Activated CD4-positive, alpha-beta T cell treated with anti-CD3 and anti-CD28 coated beads, Interleukin-2, amount 50 U/mL, for 4 hours (primary cell): ENCODE measurements at regions not wholly inside any gene's neighbourhood (a gene's known extent, or its start where the extent isn't known, plus 50 kb on each side); places are given as distances from the start of the nearest gene placed in this dataset.

Source experiments
- DNase-seq, 2 experiments: peaks; one replicate each; pipeline ENCODE4 v3.0.0-alpha.2; 2020

DNA sequence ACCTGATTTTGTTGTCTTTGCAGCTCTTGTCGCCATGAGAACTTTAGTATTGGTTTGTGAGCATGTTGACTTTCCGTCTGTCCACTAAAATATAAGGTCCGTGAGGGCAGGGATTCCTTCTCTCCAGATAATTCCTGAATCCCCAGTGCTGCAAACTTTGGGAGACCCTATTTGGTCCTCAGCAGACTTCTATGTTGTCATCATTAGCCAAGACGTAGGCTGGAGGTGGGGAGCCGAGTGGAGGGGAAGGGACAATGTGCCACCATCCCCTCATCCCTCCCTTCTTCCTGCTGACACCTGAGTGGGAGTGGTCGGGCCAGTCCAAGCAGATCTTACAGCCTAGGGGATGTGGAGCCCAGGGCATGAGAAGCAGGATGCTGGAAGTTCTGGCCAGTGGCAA is 690.6 kb downstream of the TBC1D22A start:
- no peak for DNase-seq

DNA sequence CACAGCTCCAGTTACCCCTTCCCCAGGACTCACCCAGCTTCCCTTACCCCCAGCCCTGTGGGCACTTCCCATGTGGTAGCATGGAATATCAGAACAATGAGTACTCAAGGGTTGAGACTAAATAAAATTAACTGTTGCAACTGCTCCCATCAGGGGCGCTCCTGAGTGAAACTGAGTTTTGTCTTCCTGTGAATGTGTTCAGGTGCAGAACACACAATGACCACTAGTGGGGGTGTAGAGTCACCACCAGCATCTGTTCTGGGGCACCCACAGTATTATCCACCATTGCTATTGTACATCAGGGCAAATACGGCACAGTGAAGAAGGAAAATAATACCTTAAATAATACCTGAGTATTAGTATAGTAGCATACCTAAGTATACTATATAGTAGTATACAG is 689.7 kb downstream of the TBC1D22A start:
- DNase-seq, result no peak

DNA sequence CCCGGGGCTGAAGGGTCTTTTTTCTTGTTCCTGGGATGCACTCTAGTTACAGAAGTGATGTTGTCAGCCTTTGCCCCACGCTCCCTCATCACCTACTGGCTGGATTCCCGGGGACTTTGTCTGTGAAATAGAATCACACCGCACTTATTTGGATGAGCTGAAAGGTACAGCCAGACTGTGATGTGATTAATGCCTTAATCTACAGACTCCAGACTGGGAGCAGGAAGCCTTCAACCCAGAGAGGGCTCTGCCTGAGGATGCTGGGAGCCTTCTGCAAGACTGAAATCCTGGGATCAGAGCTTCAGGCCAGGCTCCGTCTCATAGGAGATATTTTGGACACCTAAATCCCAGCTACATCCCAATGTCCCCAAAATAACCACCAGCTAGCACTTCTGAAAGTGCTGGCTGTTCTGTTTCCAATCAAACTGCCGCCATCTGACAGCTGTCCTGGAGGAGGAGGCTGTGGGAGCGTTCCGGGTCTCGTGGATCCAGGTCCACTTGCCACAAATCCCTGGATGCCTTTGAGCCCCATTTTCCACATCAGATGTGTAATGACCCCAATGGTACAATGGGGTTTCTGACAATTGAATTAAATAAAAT is 688.5 kb downstream of the TBC1D22A start:
- DNase-seq, result no peak

DNA sequence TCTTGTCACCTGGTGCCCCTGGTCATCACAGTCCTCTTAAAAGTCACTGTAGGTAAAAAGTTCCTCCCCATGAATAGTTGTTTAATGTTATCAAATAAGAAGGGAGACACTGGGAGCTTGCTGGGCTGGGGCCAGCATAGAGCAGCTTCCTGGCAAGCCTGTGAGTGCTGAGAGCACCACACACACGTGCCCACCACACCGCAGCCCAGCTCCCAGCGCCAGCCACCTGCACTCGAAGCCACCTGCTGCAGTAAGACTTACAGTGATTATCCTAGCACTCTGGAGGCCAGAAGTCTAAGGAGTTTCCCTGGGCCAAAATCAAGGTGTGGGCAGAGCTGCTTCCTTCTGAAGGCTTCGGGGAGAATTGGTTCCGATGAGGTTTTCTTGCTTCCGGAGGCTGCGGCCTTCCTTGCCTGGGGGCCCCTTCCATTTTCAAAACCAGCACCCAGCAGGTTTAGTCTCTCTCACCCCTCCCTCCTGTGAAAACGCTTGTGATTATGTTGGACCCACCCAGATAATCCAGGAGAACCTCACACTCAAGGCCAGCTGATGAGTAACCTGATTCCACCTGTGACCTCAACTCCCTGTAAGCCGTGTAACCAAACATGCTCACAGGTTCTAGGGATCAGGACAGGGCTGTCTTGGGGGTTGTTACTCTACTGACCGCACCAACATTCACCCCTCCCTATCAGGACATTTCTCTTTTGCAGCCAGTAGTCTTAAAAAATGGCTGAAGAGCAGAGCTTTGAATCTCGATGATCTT is 687.2 kb downstream of the TBC1D22A start:
- no peak for DNase-seq

DNA sequence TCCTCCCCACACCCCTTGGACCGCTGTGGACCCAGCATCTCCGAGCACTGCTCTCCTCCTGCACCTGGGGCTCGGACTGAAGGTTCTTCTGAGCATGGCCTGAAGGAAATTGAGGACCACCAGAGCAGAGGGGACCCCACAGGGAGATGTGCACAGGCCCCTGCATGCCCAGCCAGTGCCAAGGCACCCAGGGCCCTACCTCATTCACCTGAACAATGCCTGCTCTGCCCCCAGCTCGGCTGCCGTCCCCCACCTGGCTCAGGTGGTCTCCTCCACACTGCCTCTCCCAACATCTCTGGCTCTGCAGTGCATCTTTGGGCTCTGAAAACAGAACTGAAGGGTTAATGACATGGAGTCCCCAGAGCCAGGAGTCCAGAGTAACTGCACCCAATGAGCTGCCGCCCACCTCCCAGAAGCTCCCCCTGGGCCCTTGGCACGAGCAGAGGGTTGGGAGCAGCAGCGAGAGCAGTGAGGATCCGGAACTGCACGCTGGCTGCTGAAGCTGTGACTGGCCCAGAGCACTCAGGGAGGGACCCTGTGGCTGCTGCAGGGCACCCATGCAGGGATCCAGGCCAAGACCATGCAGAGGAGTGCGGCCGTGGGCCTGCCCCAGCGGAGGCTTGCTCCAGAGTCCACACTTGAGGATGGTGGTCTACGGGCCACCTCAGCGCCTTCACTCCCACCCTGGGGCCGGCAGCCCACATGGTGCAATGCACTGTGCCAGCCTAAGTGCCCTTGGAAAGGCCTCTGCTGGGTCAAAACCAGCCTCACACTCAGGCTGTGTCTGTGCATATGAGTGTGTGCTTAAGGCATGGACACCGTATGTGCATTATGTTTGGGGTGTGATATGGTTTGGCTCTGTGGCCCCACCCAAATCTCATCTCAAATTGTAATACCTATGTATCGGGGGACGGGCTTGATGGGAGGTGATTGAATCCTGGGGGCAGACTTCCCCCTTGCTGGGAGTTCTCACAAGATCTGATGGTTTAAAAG is 686.1 kb downstream of the TBC1D22A start:
- no peak for DNase-seq

DNA sequence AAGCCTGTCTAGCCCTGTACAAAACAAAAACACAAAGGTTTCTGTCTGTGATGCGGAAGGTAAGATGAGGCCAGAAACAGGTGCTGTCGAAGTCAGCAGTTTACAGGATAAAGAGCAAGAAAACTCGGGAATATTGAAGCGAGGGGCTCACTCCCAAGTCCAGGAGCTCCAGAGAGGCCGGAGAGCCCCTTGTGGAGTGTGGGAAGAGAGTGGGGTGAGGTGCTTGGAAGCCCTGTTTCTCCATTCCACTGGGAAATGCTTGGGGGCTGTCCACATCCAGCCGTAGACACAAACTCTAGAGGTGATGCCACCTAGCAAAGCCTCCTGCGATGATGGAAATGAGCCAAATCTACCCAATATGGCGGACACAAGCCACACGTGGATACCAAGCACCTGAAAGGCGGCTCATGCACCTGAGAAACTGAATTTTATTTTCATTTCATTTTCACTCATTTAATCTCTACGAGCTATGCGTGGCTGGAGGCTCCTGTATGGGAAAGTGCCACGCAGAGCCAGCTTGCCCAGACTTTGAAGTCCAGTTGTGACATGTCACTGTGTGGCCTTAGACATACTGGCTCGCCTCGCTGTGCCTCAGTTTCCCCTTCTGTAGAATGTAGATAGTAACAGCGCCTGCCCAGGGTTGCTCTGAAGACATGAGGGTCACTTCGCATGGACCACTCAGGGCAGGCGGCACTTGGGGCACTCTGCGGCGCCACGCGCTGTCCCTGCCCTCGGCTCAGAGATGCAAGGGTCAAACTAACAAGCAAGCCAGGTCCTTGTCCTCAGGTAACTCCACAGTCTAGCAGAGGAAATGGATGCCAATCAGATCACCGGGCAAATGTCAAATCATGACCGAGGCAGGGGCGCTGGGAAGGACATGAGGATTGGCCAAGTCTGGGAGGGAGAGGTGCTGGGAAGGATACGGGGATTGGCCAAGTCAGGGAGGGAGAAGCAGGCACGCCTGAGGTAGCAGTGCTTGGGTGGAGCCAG is 684.7 kb downstream of the TBC1D22A start:
- no peak for DNase-seq

DNA sequence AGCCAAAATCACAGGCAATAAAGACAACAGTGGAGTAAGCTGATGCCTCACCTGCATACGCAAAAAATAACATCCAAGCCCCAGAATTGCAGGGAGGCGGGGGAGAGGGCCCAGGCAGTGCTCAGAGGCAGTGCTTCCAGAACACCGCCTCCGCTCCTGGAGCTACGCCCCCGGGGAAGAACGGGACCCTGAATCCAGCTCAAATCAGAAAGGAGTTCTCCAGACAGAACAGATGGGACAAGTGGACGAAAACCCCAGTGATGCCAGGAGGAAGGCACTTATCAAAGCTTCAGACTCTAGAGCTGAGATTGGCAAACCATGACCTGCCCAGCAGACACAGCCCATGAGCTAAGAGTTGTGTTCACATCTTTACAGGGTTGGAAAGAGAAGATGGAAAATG is 683.9 kb downstream of the TBC1D22A start:
- DNase-seq, result no peak

DNA sequence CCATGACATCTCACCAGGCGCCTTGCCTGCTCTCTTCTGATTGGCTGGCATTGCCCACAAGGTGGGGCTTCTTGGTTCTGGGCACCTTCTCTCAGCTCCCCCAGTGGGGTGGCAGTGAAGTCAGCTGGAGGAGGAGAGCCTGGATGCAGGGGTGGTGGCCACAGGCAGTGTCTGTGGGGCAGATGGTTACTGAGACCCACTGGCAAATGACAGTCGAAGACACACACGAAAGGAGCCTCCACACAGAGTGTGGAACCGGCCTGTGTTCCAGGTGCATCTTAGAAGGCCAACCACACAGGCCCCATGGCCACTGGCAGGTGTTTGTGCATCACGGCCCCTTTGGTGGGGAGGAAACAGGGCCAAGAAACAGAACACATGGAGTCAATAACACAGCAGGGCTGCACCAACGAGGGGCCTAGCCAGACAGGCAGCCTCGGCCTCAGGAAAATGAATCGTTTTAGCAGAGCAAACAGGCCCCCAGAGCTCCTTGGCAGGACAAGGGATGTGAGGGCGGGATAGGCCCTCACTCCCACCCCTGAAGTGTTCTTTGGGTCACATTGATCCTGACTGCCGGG is 683.4 kb downstream of the TBC1D22A start:
- DNase-seq, result no peak

DNA sequence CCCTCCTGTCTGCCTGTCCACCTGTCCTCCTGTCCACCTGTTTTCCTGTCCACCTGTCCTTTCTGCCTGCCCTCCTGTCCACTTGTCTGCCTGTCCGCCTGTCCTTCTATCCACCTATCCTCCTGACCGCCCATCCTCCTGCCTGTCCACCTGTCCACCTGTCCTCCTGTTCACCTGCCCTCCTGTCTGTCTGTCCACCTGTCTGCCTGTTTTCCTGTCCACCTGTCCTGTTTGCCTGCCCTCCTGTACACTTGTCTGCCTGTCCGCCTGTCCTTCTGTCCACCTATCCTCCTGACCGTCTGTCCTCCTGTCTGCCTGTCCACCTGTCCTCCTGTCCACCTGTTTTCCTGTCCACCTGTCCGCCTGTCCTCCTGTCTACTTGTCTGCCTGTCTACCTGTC is 682.8 kb downstream of the TBC1D22A start:
- no peak for DNase-seq

DNA sequence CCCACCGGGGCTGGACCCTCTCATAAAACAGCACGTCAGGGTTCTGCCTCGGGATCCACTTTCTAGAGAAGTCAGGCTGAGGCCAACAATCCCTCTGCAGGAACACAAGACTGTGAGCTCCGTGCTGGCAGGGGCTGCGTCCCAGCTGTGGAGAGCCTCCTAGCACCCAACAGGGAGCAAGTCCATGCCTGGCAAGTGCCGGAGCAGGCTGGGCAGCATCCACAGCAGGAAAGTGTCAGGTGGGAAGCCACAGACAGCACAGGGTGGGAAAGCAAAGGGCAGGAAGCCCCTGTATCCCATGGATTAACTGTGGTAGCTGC is 682.3 kb downstream of the TBC1D22A start:
- no peak for DNase-seq

DNA sequence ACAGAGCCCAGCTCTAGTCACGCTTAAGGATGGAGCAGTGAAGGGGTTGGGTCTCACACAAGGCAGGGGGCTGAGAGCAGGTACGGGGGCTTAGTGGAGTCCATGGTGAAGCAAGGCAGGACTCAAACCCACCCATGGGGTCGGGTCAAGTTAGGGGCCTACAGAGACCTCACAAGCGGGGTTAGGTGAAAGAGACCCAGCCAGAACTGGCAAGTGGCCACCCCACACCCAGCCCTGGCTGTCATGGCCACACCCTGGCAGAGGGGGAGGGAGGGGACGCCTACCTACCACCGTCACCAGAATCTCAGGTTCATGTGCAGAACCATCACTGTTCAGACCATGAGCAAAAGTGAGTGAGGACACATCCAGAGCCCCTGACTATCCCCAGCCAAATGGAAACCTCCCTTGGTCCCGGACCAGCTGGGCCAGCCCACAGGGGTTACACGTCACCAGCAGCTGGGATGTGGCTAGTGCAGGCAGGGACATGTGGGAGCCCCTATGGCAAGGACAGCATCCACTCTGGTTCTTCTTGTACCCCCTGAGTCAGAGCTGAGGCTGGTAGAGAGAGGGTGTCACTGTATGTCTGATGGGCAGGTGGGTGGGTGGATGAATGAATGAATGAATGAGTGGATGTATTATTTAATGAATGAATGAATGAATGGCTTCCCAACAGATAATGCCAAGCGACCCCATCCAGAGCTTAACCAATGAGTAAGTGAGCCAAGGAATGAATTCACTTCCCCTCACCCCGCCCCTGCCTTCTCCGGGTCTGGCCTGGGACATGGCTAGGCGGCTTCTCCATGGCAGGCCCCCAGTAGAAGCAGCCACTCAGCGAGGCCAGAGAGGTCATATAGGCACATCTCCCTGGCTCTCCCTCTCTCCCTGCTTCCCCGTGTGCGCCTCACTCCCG is 681.6 kb downstream of the TBC1D22A start:
- no peak for DNase-seq

DNA sequence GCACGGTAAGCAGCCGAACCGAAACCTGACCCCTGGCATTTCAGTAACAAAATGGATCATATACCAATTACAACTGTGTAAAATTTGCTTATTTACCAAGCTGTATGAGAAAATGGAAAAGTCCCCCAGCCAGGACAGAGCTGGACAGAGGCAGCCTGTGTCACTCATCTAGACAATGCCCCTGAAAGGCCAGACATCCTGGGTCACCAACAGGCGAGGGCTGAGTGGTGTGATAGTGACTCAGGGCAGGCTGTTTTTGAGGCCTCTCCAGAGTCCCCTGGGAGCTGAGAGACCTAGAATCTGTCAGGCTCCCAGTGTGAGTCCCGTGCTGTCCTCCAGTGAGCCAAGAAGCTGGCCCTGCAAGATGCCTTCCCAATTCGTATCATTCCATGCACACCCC is 680.4 kb downstream of the TBC1D22A start:
- no peak for DNase-seq

DNA sequence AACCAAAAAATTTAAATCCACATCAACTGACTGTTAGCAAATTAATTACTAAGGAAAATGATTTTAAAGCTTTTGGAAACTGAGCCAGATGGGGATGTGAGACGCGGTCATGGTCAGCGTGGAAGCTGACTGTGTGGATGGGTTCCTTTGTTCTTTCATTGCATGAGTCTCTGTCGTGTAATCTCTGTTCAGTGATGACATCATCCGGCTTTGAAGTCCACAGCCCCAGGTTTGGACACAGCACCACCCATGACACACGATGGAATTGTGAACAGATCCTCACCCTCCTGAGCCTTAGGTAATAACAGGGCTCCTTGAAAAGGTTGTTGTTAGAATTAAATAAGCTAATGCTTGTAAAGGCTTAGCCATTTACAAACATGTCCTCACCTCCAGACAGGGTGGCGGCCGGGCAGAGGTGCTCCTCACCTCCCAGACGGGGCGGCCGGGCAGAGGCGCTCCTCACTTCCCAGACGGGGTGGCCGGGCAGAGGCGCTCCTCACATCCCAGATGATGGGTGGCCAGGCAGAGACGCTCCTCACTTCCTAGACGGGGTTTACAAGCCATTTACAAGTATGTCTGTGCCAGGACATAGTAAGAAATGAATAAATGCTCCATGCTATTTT is 677.3 kb downstream of the TBC1D22A start:
- DNase-seq, result no peak

DNA sequence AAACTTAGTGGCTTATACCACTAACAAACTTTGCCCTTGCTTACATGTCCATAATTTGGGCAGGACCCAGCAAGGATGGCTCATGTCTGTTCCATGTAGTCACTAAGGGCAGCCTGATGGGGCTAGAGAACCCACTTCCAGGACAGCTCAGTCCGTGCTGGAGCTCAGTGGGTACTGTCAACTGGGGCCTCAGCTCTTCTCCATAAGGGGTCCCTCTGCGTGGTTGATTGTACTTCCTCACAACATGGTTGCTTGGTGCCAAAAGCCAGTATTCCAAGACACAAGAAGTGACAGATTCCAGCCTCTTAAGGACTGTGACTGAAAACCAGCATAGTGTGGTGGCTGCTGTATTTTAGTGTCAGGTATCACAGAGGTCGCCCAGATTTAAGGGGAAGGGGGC is 675.2 kb downstream of the TBC1D22A start:
- DNase-seq, result no peak

DNA sequence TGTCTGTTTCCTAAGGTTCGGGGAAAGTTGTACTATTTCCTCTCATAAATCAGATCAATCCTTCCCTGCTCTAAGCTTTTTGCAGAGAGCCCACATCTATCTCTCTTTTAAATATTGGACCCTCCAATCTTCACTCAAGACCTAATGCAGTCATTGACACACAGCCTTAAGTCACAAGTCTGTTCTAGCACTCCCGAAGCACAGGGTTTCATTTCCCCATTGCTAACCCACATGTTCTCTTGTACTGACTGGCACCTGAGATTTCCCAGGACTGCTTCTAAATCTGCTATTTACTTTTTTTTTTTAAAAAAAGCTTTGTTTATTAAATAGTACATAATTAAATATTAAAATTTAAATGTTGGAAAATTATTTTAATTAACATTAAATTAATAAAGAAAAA is 674.7 kb downstream of the TBC1D22A start:
- DNase-seq, result no peak

DNA sequence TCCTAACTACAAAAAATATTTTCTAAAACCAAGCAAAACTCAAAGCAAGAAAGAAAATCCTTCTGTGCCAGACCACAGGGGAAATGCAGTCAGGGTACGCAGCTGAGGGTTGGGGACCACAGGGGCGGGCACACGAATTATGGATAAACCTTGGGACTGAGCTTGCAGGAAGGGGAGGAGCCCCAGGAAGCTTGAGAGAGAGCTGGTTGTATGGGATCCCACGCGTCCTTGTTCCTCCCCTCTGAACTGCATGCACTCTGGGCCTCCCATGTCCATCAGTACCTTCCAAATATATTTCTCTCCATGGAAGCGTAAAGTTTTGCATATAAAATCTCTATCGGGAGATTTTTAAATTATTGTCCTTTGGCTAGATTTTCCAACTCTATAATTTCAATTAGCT is 673.4 kb downstream of the TBC1D22A start:
- no peak for DNase-seq

DNA sequence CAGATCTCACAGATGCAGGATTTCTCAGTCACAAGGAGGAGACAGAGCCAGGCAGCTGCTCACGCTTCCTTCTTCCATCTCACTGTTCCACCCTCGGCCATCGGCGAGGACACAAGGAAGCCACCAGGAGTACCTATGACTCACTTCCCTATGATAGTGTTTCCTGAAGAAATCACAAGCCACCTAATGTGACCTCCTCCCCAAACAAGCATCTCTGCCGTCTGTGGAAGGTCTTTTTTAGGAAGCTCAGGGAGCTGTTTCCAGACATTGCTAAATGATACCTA is 672.7 kb downstream of the TBC1D22A start:
- DNase-seq, result no peak

DNA sequence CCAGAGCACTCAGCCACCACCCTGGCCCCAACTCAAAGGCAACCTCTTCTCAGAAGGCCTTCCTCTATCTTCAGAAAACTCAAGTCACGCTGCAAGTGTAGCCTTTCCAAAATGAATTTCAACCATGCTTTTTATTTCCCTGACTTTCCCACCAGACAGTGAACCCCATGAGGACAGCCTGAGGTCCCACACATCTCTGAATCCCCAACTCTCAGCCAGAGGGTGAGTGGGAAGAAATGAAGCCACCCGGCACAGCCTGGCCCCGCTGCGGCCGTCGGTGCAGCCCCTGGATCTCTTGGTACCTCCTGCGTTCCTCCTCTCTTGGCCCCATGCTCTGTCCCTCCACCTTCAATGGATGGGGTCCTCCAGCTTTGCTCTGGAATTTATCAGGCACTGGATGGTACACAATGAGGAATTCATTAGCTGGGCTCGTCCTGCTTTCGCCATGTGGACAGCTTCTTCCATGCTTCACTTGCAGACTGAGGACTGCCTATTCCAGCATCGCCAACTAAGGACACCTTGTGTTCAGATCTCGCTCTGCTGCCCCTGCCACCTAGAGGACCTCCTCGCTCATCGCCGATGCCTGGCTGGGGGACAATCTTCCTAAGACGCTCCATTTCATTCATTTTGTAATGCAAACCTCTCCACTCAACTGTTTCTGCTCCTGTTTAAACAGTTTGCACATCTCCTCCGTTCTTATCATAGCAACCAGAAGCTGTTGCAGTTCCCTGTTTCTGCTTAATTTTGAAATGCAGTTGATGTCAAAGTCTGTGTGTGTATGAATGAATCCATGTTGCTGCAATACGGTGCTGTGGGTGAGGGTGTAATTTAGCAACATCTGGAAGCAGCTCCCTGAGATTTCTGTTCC is 672.1 kb downstream of the TBC1D22A start:
- DNase-seq, result no peak

DNA sequence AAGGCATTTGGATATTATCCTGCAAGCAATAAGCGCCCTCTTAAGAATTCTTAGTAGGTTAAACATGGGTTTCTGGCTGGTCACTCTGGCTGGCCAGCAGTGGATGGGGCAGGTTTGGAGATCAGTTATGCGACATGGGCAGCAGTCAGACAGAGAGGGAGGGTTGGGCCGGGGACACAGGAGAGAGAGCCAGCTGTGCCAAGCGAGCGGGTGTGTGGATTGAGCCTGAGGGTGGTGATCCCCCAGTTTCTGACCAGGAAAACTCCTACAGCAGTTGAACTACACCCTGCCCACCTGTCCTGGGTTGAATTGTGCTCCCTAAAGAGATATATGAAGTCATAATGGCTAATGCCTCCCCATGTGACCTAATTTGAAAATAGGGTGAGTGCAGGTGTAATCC is 671.2 kb downstream of the TBC1D22A start:
- no peak for DNase-seq

DNA sequence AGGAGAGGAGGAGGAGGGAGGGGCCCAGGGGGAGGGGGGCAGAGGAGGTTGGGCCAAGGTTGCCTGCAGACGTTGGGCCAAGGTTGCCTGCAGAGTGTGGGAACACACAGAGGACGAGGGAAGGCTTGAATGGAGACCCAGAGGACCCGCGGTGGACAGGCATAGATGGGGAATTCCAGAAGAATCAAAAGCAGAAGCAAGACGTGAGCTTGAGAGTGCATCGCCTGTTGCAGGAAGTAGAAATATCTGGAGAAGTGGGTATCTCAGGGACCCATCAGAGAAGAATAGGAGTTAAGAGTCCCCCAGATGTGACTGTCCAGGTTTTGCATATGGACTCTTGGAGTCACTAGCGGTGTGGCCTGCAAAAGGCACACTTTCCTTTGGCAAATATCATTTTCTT is 670.2 kb downstream of the TBC1D22A start:
- no peak for DNase-seq
